Pancreas (tissue), 10 donors: ENCODE measurements at regions not wholly inside any gene's neighbourhood (a gene's known extent, or its start where the extent isn't known, plus 50 kb on each side); places are given as distances from the start of the nearest gene placed in this dataset.

Experiments
- ATAC-seq, 4 donors: fragments of 200-7000 bp; cut with Tn5 transposase; one replicate each; pipeline versions ENCODE4 v1.8.0 to v1.9.1; 2020; ENCODE audit warnings: mild to moderate bottlenecking in 4 of 4, moderate library complexity in 4 of 4
- DNase-seq, 6 donors: peaks; one replicate each; pipeline ENCODE4 v3.0.0-alpha.2; 2020
- FAIRE-seq: peaks from 2 replicates; lab custom pipeline; 2012; peaks lifted over from hg19 to GRCh38; lab: Jason Lieb, UNC
- H3K27ac ChIP-seq, 4 donors: fragments of 200-600 bp; sonication (generic); 1 replicate in 3 of 4; 2 replicates in 1 of 4; pipeline versions ENCODE4 v1.5.0 to v1.8.0; 2020
- H3K27me3 ChIP-seq, 4 donors: fragments of 200-600 bp; one replicate each; pipeline ENCODE4 v1.8.0; 2021
- H3K36me3 ChIP-seq, 3 donors: fragments of 200-600 bp; sonication (generic) in 1 of 3; one replicate each; pipeline versions ENCODE4 v1.5.0 to v1.8.0; 2020 to 2021
- H3K4me1 ChIP-seq, 3 donors: fragments of 200-600 bp; one replicate each; pipeline ENCODE4 v1.8.0; 2021
- H3K4me3 ChIP-seq, 4 donors: fragments of 200-600 bp; sonication (generic) in 2 of 4; one replicate each; pipeline versions ENCODE4 v1.5.0 to v1.8.0; 2020 to 2021
- H3K9me3 ChIP-seq, 4 donors: fragments of 200-600 bp; one replicate each; pipeline ENCODE4 v1.8.0; 2021
- CTCF ChIP-seq, 4 donors: fragments of 200-600 bp; sonication (generic) in 3 of 4; IDR thresholded peaks; one replicate each; pipeline versions ENCODE4 v1.5.0 to v1.8.0; 2021; ENCODE audit warnings: antibody characterized with exemption in 4 of 4
- WGBS, 2 donors: extraction: QIAGEN DNeasy Blood & Tissue Kit; methylation state at CpG; one replicate each; pipeline ENCODE4 v1.1.7; 2013; 5-methylcytosine and 5-hydroxymethylcytosine counted together
- intact Hi-C, 3 donors: fragments of 100-400 bp; cut with DNase I; formaldehyde crosslinking; loops; one replicate each; pipeline versions ENCODE4 v1.11.1 to v1.14.2; 2022
- donor health status: healthy with polysubstance abuse.
- donor health status: DM: no; HTN: no; CAD: no; lungs with moderate emphysema.
- donor health status: DM: no; HTN: no; CAD: no.
- donor health status: control.
- donor health status: control.
- donor health status: Bipolar disorder and iron deficiency.
- donor health status: DM: yes; HTN: yes; CAD: no.
- donor health status: DM: no; HTN: no; CAD: no.
- donor health status: DM: no; HTN: no; CAD: no.
- donor health status: DM: yes; HTN: yes; CAD: no.

- H3K27ac ChIP-seq, result no peak overlapping the region
- H3K9me3 ChIP-seq, result no peaks in the 10 kb centered on the region
- FAIRE-seq (no peak), DNase-seq (no peak), ATAC-seq (no peak)
- no peak for TF ChIP-seq CTCF (IDR thresholded peaks at IDR 0.05)
- WGBS, 2 donors, result 18 to 22% methylated on average over 1 of the region's 1 CpG
- H3K4me3 ChIP-seq, result no peak overlapping the region
- H3K27me3 ChIP-seq, result no peaks in the 10 kb centered on the region
- intact Hi-C loops, result no loop called here
- H3K4me1 ChIP-seq, result peaks cover 0 to 3% (median 0%) of the 10 kb centered on the region in 3 donors
- H3K36me3 ChIP-seq, result no peaks in the 10 kb centered on the region
Measured at GRCh38 chr3:59277816-59278215, 228.0 kb upstream of the CFAP20DC start.

GRCh38 chr3:59277201-59277600 is 227.4 kb upstream of the CFAP20DC start:
- Histone ChIP-seq H3K4me1 (peaks cover 0 to 3% (median 0%) of the 10 kb centered on the region in 3 donors), H3K9me3 (no peaks in the 10 kb centered on the region), H3K27ac (no peak overlapping the region), H3K4me3 (no peak overlapping the region), H3K36me3 (no peaks in the 10 kb centered on the region), H3K27me3 (no peaks in the 10 kb centered on the region)
- ATAC-seq, result no peak
- intact Hi-C loops, result no loop called here
- TF ChIP-seq CTCF (IDR thresholded peaks at IDR 0.05), result no peak
- WGBS, 2 donors, result 32 to 40% methylated on average over 4 of the region's 4 CpGs
- FAIRE-seq, result no peak
- no peak for DNase-seq

GRCh38 chr3:59273976-59274375 is 224.2 kb upstream of the CFAP20DC start:
- peaks cover 0 to 3% (median 0%) of the 10 kb centered on the region in 3 donors for H3K4me1 ChIP-seq
- TF ChIP-seq CTCF (IDR thresholded peaks at IDR 0.05), result no peak
- no peaks in the 10 kb centered on the region for H3K9me3 ChIP-seq
- no peaks in the 10 kb centered on the region for H3K27me3 ChIP-seq
- no peak for ATAC-seq
- H3K4me3 ChIP-seq, result no peak overlapping the region
- intact Hi-C loops, result no loop called here
- WGBS, 2 donors, result 78 to 80% methylated on average over 2 of the region's 2 CpGs
- H3K36me3 ChIP-seq, result no peaks in the 10 kb centered on the region
- no peak for DNase-seq
- no peak overlapping the region for H3K27ac ChIP-seq
- FAIRE-seq, result no peak

DNA sequence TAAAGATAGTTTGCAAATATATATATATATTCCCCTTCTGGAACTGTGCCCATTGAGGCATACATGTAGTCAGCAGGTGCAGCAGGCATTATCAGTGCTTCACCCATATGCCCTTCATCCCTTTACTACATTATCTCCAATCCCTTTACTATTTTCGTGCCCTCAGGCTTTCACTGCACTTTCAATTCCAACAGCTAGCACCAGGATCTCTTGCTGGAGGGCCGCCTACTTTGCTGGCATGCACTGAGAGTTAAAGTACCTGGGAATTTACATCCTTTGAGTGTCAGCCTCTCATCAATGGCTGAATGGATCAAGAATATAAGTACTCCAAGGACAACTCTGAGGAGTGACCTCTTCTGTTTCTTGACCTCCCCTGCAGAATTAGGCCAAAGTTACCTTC is 222.1 kb upstream of the CFAP20DC start:
- Histone ChIP-seq H3K4me1 (no peaks in the 10 kb centered on the region), H3K9me3 (no peaks in the 10 kb centered on the region), H3K4me3 (no peak overlapping the region), H3K27ac (no peak overlapping the region), H3K27me3 (no peaks in the 10 kb centered on the region), H3K36me3 (no peaks in the 10 kb centered on the region)
- DNase-seq, result no peak
- no peak for TF ChIP-seq CTCF (IDR thresholded peaks at IDR 0.05)
- no peak for FAIRE-seq
- WGBS, 2 donors, result 72 to 86% methylated on average over 2 of the region's 2 CpGs
- intact Hi-C loops, result no loop called here
- no peak for ATAC-seq

GRCh38 chr3:59270921-59271320 is 221.1 kb upstream of the CFAP20DC start:
- WGBS, 2 donors, result 88 to 94% methylated on average over 4 of the region's 4 CpGs
- H3K9me3 ChIP-seq, result no peaks in the 10 kb centered on the region
- no peak for ATAC-seq
- no peaks in the 10 kb centered on the region for H3K4me1 ChIP-seq
- H3K27ac ChIP-seq, result no peak overlapping the region
- H3K36me3 ChIP-seq, result no peaks in the 10 kb centered on the region
- no peak for TF ChIP-seq CTCF (IDR thresholded peaks at IDR 0.05)
- no peak for DNase-seq
- no peaks in the 10 kb centered on the region for H3K27me3 ChIP-seq
- intact Hi-C loops, result no loop called here
- FAIRE-seq, result no peak
- H3K4me3 ChIP-seq, result no peak overlapping the region
